ENCODE measurements at regions not wholly inside any gene's neighbourhood (a gene's known extent, or its start where the extent isn't known, plus 50 kb on each side); places are given as distances from the start of the nearest gene placed in this dataset.

DNA sequence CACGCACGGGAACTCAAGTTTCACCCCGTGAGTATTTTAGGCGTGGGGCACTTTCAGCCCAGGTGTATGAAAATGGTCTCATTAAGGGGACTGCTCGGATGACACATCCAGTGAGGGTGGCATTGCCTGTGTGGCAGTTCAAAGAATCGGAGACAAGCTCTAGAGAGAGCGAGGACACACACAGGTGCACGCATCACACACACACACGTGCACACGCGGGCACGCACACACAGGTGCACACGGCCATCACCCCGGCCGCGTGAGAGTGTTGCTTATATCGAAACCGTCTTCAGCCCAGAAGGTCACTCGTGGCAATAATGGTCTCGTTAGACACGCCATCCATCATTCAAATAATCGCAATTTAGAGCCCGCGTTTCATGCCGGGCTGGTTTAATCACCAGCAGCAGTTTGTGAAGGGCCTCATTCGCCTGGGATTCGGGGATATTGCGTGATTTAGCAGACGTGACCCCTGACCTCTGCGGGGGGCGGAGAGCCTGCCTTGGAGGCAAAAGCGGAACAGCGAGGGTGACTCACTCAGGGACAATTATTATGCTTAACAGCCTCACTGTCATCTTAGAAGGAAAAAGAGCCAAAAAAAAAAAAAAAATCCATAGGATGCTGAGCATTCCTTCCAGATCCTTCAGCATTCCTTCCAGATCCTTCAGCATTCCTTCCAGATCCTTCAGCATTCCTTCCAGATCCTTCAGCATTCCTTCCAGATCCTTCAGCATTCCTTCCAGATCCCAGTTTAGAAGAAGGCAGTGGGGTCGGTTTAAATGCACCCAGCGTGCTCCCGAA is 89.4 kb upstream of the PPP2R3B start:
- no peak for TF ChIP-seq POLR2A (IDR thresholded peaks at IDR 0.05; ENCODE audit: low read length)
- no peak for TF ChIP-seq GATA1 (IDR thresholded peaks at IDR 0.05; ENCODE audit: low read depth, low read length)

Data from erythroblast (primary cell).